Psoas muscle (tissue), 7 donors: ENCODE measurements at regions not wholly inside any gene's neighbourhood (a gene's known extent, or its start where the extent isn't known, plus 50 kb on each side); places are given as distances from the start of the nearest gene placed in this dataset.

Experiments
- ATAC-seq, 4 donors: fragments of 200-7000 bp; cut with Tn5 transposase; one replicate each; pipeline ENCODE4 v1.9.1; 2020; ENCODE audit warnings: moderate library complexity in 3 of 4, mild to moderate bottlenecking in 2 of 4
- DNase-seq, 2 donors: peaks; one replicate each; pipeline ENCODE4 v3.0.0-alpha.2; 2020
- H3K27ac ChIP-seq: fragments of 200-600 bp; one replicate; pipeline ENCODE4 v1.8.0; 2022
- H3K27me3 ChIP-seq, 3 donors: fragments of 200-600 bp in 1 of 3; one replicate each; pipeline versions ENCODE4 v1.6.1 to v1.8.0; 2013 to 2022; ENCODE audit warnings: low read length in 2 of 3, mild to moderate bottlenecking in 2 of 3, moderate library complexity in 1 of 3; ENCODE audit not compliant: insufficient read depth in 3 of 3
- H3K36me3 ChIP-seq, 2 donors: fragments of 200-600 bp in 1 of 2; one replicate each; pipeline versions ENCODE4 v1.6.1 to v1.8.0; 2013 to 2022; ENCODE audit warnings: low read depth in 1 of 2, mild to moderate bottlenecking in 1 of 2, moderate library complexity in 1 of 2; ENCODE audit not compliant: insufficient read depth in 1 of 2
- H3K4me1 ChIP-seq: fragments of 200-600 bp; one replicate; pipeline ENCODE4 v1.8.0; 2022
- H3K4me3 ChIP-seq: fragments of 200-600 bp; one replicate; pipeline ENCODE4 v1.8.0; 2022; ENCODE audit warnings: mild to moderate bottlenecking
- H3K9me3 ChIP-seq: fragments of 200-600 bp; one replicate; pipeline ENCODE4 v1.8.0; 2022
- CTCF ChIP-seq: fragments of 200-600 bp; IDR thresholded peaks from one replicate; pipeline ENCODE4 v1.8.0; 2022; ENCODE audit warnings: antibody characterized with exemption
- WGBS, 3 donors: extraction: QIAGEN DNeasy Blood & Tissue Kit; methylation state at CpG; one replicate each; pipeline versions ENCODE4 v1.1.6 to v1.1.7; 2013; 5-methylcytosine and 5-hydroxymethylcytosine counted together
- intact Hi-C, 2 donors: fragments of 100-400 bp; cut with DNase I; formaldehyde crosslinking; loops; one replicate each; pipeline versions ENCODE4 v1.11.0 to v1.14.2; 2022
- donor health status: healthy with polysubstance abuse.
- donor health status: DM: no; HTN: no; CAD: no; lungs with moderate emphysema.
- donor health status: Bipolar disorder and iron deficiency.
- donor health status: healthy.
- donor health status: DM: yes; HTN: yes; CAD: no.
- donor health status: DM: no; HTN: no; CAD: no.
- donor health status: DM: yes; HTN: yes; CAD: no.

GRCh38 chr7:52500841-52501240 is 534.6 kb upstream of the POM121L12 start:
- ATAC-seq (no peak), DNase-seq (no peak)
- Histone ChIP-seq H3K4me1 (no peaks in the 10 kb centered on the region), H3K27ac (no peak overlapping the region), H3K4me3 (no peak overlapping the region), H3K27me3 (no peaks in the 10 kb centered on the region), H3K9me3 (no peaks in the 10 kb centered on the region), H3K36me3 (no peaks in the 10 kb centered on the region)
- no peak for TF ChIP-seq CTCF
- WGBS, 3 donors = 47 to 54% (median 49%) methylated on average over 3 of the region's 3 CpGs
- intact Hi-C loops = no loop called here

GRCh38 chr7:52498366-52498765 is 537.1 kb upstream of the POM121L12 start:
- Histone ChIP-seq H3K4me1 (no peaks in the 10 kb centered on the region), H3K9me3 (no peaks in the 10 kb centered on the region), H3K4me3 (no peak overlapping the region), H3K27me3 (no peaks in the 10 kb centered on the region), H3K27ac (no peak overlapping the region), H3K36me3 (no peaks in the 10 kb centered on the region)
- no peak for TF ChIP-seq CTCF
- intact Hi-C loops = no loop called here
- WGBS, 3 donors = 36 to 43% (median 39%) methylated on average over 1 of the region's 1 CpG
- DNase-seq (no peak), ATAC-seq (no peak)

GRCh38 chr7:52486267-52486666 is 549.2 kb upstream of the POM121L12 start:
- no peak for TF ChIP-seq CTCF
- H3K4me3 ChIP-seq = no peak overlapping the region
- H3K27ac ChIP-seq = no peak overlapping the region
- H3K36me3 ChIP-seq = no peaks in the 10 kb centered on the region
- intact Hi-C loops = no loop called here
- no peaks in the 10 kb centered on the region for H3K27me3 ChIP-seq
- H3K4me1 ChIP-seq = no peaks in the 10 kb centered on the region
- no peak for ATAC-seq
- 53 to 64% (median 57%) methylated on average over 3 of the region's 3 CpGs for WGBS, 3 donors
- no peaks in the 10 kb centered on the region for H3K9me3 ChIP-seq
- no peak for DNase-seq

GRCh38 chr7:52482076-52482475 is 553.4 kb upstream of the POM121L12 start:
- no peak overlapping the region for H3K27ac ChIP-seq
- H3K27me3 ChIP-seq = no peaks in the 10 kb centered on the region
- intact Hi-C loops = no loop called here
- H3K36me3 ChIP-seq = no peaks in the 10 kb centered on the region
- DNase-seq (no peak), ATAC-seq (no peak)
- H3K4me1 ChIP-seq = no peaks in the 10 kb centered on the region
- no peak overlapping the region for H3K4me3 ChIP-seq
- no peaks in the 10 kb centered on the region for H3K9me3 ChIP-seq
- 80 to 81% (median 80%) methylated on average over 2 of the region's 2 CpGs for WGBS, 3 donors
- TF ChIP-seq CTCF = no peak

- ATAC-seq (no peak), DNase-seq (no peak)
- 51 to 83% (median 54%) methylated on average over 2 of the region's 2 CpGs for WGBS, 3 donors
- no peaks in the 10 kb centered on the region for H3K36me3 ChIP-seq
- H3K27ac ChIP-seq = no peak overlapping the region
- no peak overlapping the region for H3K4me3 ChIP-seq
- no peaks in the 10 kb centered on the region for H3K27me3 ChIP-seq
- no peaks in the 10 kb centered on the region for H3K4me1 ChIP-seq
- no peak for TF ChIP-seq CTCF
- intact Hi-C loops = no loop called here
- H3K9me3 ChIP-seq = no peaks in the 10 kb centered on the region
Observed at GRCh38 chr7:52481571-52481970, 553.9 kb upstream of the POM121L12 start.
